IPS-18a (cell line): ENCODE measurements at regions not wholly inside any gene's neighbourhood (a gene's known extent, or its start where the extent isn't known, plus 50 kb on each side); places are given as distances from the start of the nearest gene placed in this dataset.

ENCODE experiments used
- H3K27ac ChIP-seq: one replicate; pipeline ENCODE4 v1.5.1; 2013; ENCODE audit warnings: low read length
- H3K27me3 ChIP-seq: one replicate; pipeline ENCODE4 v1.6.1; 2013; ENCODE audit warnings: mild to moderate bottlenecking, low read length; ENCODE audit not compliant: control insufficient read depth, insufficient read depth
- H3K36me3 ChIP-seq: one replicate; pipeline ENCODE4 v1.6.1; 2013; ENCODE audit warnings: low read depth, low read length; ENCODE audit not compliant: control insufficient read depth
- H3K4me1 ChIP-seq: one replicate; pipeline ENCODE4 v1.6.1; 2013; ENCODE audit warnings: low read depth, low read length; ENCODE audit not compliant: control insufficient read depth
- H3K4me3 ChIP-seq: one replicate; pipeline ENCODE4 v1.5.1; 2013; ENCODE audit warnings: low read length
- H3K9ac ChIP-seq: one replicate; pipeline ENCODE4 v1.6.1; 2013; ENCODE audit warnings: mild to moderate bottlenecking, low read length, moderate library complexity
- H3K9me3 ChIP-seq: one replicate; pipeline ENCODE4 v1.6.1; 2013; ENCODE audit warnings: low read depth, low read length; ENCODE audit not compliant: control insufficient read depth

GRCh38 chr7:155360495-155361345, 63.0 kb downstream of the INSIG1 start:
- H3K27ac ChIP-seq, result no peak overlapping the region
- peaks cover 85% of the 10 kb centered on the region for H3K27me3 ChIP-seq
- H3K36me3 ChIP-seq, result no peaks in the 10 kb centered on the region
- no peak overlapping the region for H3K9ac ChIP-seq
- H3K4me3 ChIP-seq, result no peak overlapping the region
- H3K4me1 ChIP-seq, result no peaks in the 10 kb centered on the region
- H3K9me3 ChIP-seq, result no peaks in the 10 kb centered on the region

GRCh38 chr7:155361346-155361680, 63.6 kb downstream of the INSIG1 start:
- H3K4me1 ChIP-seq, result no peaks in the 10 kb centered on the region
- peaks cover 85% of the 10 kb centered on the region for H3K27me3 ChIP-seq
- no peaks in the 10 kb centered on the region for H3K9me3 ChIP-seq
- H3K36me3 ChIP-seq, result no peaks in the 10 kb centered on the region
- H3K9ac ChIP-seq, result no peak overlapping the region
- no peak overlapping the region for H3K27ac ChIP-seq
- H3K4me3 ChIP-seq, result no peak overlapping the region

GRCh38 chr7:155361947-155362346, 64.3 kb downstream of the INSIG1 start:
- Histone ChIP-seq H3K9ac (no peak overlapping the region), H3K9me3 (no peaks in the 10 kb centered on the region), H3K4me3 (no peak overlapping the region), H3K4me1 (no peaks in the 10 kb centered on the region), H3K36me3 (no peaks in the 10 kb centered on the region), H3K27me3 (peaks cover 82% of the 10 kb centered on the region), H3K27ac (no peak overlapping the region)

- H3K4me3 ChIP-seq, result no peak overlapping the region
- no peaks in the 10 kb centered on the region for H3K9me3 ChIP-seq
- H3K27me3 ChIP-seq, result peaks cover 76% of the 10 kb centered on the region
- no peaks in the 10 kb centered on the region for H3K36me3 ChIP-seq
- H3K4me1 ChIP-seq, result no peaks in the 10 kb centered on the region
- no peak overlapping the region for H3K9ac ChIP-seq
- no peak overlapping the region for H3K27ac ChIP-seq
Observed at GRCh38 chr7:155362380-155363145, 64.9 kb downstream of the INSIG1 start.

DNA sequence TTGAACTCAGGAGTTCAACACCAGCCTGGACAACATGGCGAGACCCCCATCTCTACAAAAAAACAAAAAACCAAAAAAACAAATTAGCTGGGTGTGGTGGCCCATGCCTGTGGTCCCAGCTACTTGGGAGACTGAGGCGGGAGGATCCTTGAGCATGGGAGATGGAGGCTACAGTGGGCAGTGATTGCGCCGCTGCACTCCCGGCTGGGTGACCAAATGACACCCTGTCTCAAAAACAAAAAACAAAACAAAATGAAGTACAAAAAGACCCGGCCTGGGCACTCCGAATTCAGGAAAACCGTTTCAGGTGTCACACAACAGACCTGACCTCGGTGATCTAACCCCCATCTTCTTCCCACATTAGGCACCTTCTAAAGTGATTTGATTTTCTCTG, 65.5 kb downstream of the INSIG1 start:
- no peak overlapping the region for H3K9ac ChIP-seq
- no peak overlapping the region for H3K27ac ChIP-seq
- H3K9me3 ChIP-seq, result no peaks in the 10 kb centered on the region
- H3K27me3 ChIP-seq, result peaks cover 70% of the 10 kb centered on the region
- H3K36me3 ChIP-seq, result no peaks in the 10 kb centered on the region
- no peaks in the 10 kb centered on the region for H3K4me1 ChIP-seq
- no peak overlapping the region for H3K4me3 ChIP-seq

GRCh38 chr7:155363852-155364600, 66.3 kb downstream of the INSIG1 start:
- Histone ChIP-seq H3K36me3 (no peaks in the 10 kb centered on the region), H3K9ac (no peak overlapping the region), H3K27me3 (peaks cover 70% of the 10 kb centered on the region), H3K9me3 (no peaks in the 10 kb centered on the region), H3K4me1 (no peaks in the 10 kb centered on the region), H3K4me3 (no peak overlapping the region), H3K27ac (no peak overlapping the region)

DNA sequence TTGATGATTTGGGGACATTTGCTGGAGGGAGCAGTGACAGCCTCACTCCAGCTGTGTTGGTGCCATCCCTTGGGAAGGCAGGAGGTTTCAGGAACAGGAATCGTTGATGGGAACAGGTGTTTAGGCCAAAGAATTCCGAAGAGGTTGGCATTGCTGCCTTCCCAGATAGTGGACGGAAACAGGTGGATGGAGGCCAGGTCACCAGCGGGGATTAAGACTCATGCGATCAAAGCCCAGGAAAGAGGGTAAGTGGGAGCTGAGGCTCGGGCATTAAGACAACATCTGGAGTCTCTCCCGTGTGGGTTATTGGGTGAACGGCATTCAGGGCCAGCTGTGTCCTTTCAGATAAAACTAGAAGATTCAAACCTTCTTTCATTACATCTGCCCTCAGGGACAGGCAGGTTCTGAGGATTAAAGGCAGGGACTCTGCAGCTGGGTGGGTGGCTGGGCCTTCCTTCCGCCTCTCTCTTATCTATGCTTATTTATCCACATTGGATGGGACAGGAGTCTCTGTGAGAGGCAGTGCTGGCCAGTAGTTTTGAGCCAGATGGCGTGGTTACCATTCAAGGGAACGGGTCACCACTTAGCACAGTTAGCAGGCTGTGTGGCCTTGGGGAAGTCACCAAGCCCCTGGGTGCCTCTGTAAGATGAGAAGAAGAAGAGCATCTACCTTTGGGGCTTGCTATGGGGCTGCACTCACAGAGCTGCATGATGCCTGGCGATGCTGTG, 67.6 kb downstream of the INSIG1 start:
- H3K4me3 ChIP-seq, result no peak overlapping the region
- H3K9me3 ChIP-seq, result no peaks in the 10 kb centered on the region
- H3K9ac ChIP-seq, result no peak overlapping the region
- H3K27ac ChIP-seq, result no peak overlapping the region
- H3K36me3 ChIP-seq, result no peaks in the 10 kb centered on the region
- H3K4me1 ChIP-seq, result no peaks in the 10 kb centered on the region
- peaks cover 70% of the 10 kb centered on the region for H3K27me3 ChIP-seq

DNA sequence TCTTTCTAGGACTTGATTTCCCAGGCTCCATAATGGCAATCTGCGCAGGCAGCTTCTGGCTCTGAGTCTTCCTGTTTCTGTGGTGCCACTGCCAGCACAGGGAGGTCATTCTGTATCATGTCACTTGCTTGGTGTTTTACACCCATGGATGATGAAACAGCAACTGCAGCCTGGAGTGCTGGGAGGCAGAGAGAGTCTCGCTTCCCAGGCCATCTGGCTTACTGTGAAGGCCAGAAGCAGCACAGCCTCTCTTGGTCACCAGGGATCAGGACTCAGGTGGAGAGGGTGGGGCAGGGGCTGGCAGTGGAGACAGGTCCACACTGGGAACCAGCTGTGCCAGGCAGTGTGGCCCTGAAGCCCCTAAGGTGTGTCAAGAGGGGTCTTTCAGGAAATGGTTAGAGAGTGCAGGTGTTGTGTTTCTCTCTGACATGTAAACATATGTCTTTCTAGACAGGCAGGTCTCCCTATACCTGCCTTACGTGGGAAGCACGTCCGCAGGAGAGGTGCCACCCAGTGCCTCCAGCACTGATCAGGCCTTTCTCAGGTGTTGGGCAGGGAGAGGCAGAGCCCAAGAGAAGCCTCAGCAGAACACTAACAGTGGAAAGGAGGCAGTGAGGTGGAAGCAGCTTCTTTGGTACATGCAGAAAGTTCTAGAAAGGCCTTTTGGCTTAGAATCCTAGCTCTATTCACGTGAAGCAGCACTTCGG, 71.4 kb downstream of the INSIG1 start:
- Histone ChIP-seq H3K27ac (no peak overlapping the region), H3K4me3 (no peak overlapping the region), H3K27me3 (peaks cover 76% of the 10 kb centered on the region), H3K9me3 (no peaks in the 10 kb centered on the region), H3K36me3 (no peaks in the 10 kb centered on the region), H3K4me1 (peaks cover 5% of the 10 kb centered on the region), H3K9ac (no peak overlapping the region)

DNA sequence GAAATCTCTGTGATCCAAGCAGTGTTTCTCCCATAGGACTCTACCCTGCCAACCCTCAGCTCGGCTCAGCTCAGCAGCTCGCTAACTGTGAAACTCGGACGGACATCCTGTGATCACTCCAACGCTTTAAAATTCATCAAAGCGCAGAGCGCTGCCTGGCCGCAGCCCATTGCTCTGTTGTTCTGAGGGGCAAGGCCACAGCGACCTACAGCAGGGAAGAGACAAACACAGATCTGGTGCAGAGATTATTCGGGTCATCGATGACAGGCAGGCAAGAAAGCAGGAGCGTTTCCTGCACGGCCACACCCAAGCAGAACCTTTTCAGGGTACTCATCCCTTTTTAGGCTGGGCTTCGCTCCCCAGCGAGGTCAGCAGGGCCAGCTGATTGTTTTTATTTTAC, 72.1 kb downstream of the INSIG1 start:
- no peak overlapping the region for H3K9ac ChIP-seq
- no peak overlapping the region for H3K4me3 ChIP-seq
- H3K27me3 ChIP-seq, result peaks cover 76% of the 10 kb centered on the region
- H3K4me1 ChIP-seq, result peaks cover 5% of the 10 kb centered on the region
- H3K27ac ChIP-seq, result no peak overlapping the region
- no peaks in the 10 kb centered on the region for H3K36me3 ChIP-seq
- H3K9me3 ChIP-seq, result no peaks in the 10 kb centered on the region

GRCh38 chr7:155371331-155371883, 73.7 kb downstream of the INSIG1 start:
- H3K4me1 ChIP-seq, result peaks cover 5% of the 10 kb centered on the region
- H3K36me3 ChIP-seq, result no peaks in the 10 kb centered on the region
- H3K9ac ChIP-seq, result no peak overlapping the region
- H3K9me3 ChIP-seq, result no peaks in the 10 kb centered on the region
- H3K27ac ChIP-seq, result no peak overlapping the region
- peak overlapping the region; percentile 34 for H3K4me3 ChIP-seq
- H3K27me3 ChIP-seq, result peaks cover 83% of the 10 kb centered on the region
